ENCODE measurements at regions not wholly inside any gene's neighbourhood (a gene's known extent, or its start where the extent isn't known, plus 50 kb on each side); places are given as distances from the start of the nearest gene placed in this dataset.

GRCh38 chr11:111157571-111157970 lies 88.0 kb upstream of the POU2AF2 start:
- intact Hi-C loops (cut with DNase I), result no loop called here
- no peak overlapping the region for H3K27ac ChIP-seq
- DNase-seq, result no peak
- ATAC-seq, result no peak
- no peaks in the 10 kb centered on the region for H3K27me3 ChIP-seq
- TF ChIP-seq CTCF (IDR thresholded peaks at IDR 0.05) (no peak), POLR2A (IDR thresholded peaks at IDR 0.05) (no peak)
- WGBS (ENCODE audit: insufficient coverage, low coverage, low lambda C conversion rate, missing lambda C conversion rate), result 79% methylated on average over 11 of the region's 11 CpGs
- no peaks in the 10 kb centered on the region for H3K9me3 ChIP-seq
- H3K4me3 ChIP-seq, result no peak overlapping the region
- no peaks in the 10 kb centered on the region for H3K36me3 ChIP-seq
- no peaks in the 10 kb centered on the region for H3K4me1 ChIP-seq

GRCh38 chr11:111155021-111155420 lies 90.5 kb upstream of the POU2AF2 start:
- no peak for ATAC-seq
- TF ChIP-seq POLR2A (IDR thresholded peaks at IDR 0.05) (no peak), CTCF (IDR thresholded peaks at IDR 0.05) (no peak)
- WGBS (ENCODE audit: insufficient coverage, low coverage, low lambda C conversion rate, missing lambda C conversion rate), result 53% methylated on average over 2 of the region's 2 CpGs
- intact Hi-C loops (cut with DNase I), result no loop called here
- Histone ChIP-seq H3K4me3 (no peak overlapping the region), H3K4me1 (no peaks in the 10 kb centered on the region), H3K27ac (no peak overlapping the region), H3K9me3 (no peaks in the 10 kb centered on the region), H3K27me3 (no peaks in the 10 kb centered on the region), H3K36me3 (no peaks in the 10 kb centered on the region)
- DNase-seq, result no peak

GRCh38 chr11:111153194-111153593 lies 92.3 kb upstream of the POU2AF2 start:
- H3K27me3 ChIP-seq, result no peaks in the 10 kb centered on the region
- H3K27ac ChIP-seq, result no peak overlapping the region
- H3K4me3 ChIP-seq, result no peak overlapping the region
- no peaks in the 10 kb centered on the region for H3K4me1 ChIP-seq
- H3K36me3 ChIP-seq, result no peaks in the 10 kb centered on the region
- intact Hi-C loops (cut with DNase I), result no loop called here
- TF ChIP-seq POLR2A (IDR thresholded peaks at IDR 0.05) (no peak), CTCF (IDR thresholded peaks at IDR 0.05) (no peak)
- no peak for DNase-seq
- ATAC-seq, result no peak
- H3K9me3 ChIP-seq, result no peaks in the 10 kb centered on the region
- 73% methylated on average over 2 of the region's 2 CpGs for WGBS (ENCODE audit: insufficient coverage, low coverage, low lambda C conversion rate, missing lambda C conversion rate)

- no peak for ATAC-seq
These were observed 96.6 kb upstream of the POU2AF2 start for GRCh38 chr11:111148953-111149352.

More at GRCh38 chr11:111148953-111149352, 96.6 kb upstream of the POU2AF2 start:
- H3K36me3 ChIP-seq, result no peaks in the 10 kb centered on the region
- H3K9me3 ChIP-seq, result no peaks in the 10 kb centered on the region
- intact Hi-C loops (cut with DNase I), result no loop called here
- no peak for TF ChIP-seq CTCF (IDR thresholded peaks at IDR 0.05)
- no peak for TF ChIP-seq POLR2A (IDR thresholded peaks at IDR 0.05)
- H3K27ac ChIP-seq, result no peak overlapping the region
- no peaks in the 10 kb centered on the region for H3K4me1 ChIP-seq
- no peak overlapping the region for H3K4me3 ChIP-seq
- DNase-seq, result no peak
- H3K27me3 ChIP-seq, result no peaks in the 10 kb centered on the region
